HepG2 (cell line): ENCODE measurements at regions not wholly inside any gene's neighbourhood (a gene's known extent, or its start where the extent isn't known, plus 50 kb on each side); places are given as distances from the start of the nearest gene placed in this dataset.

Experiments used
- ATAC-seq: fragments of 200-7000 bp; cut with Tn5 transposase; 3 replicates; pipeline ENCODE4 v1.9.1; 2020; ENCODE audit warnings: mild to moderate bottlenecking, moderate library complexity
- BruUV-seq: library from RNA; stranded (reverse); fragments of 400-500 nt; replicated peaks from 2 replicates; lab custom pipeline; 2021; lab: Mats Ljungman, UMichigan
- CTCF ChIA-PET: fragments of 300-600 bp; formaldehyde crosslinking; extraction: SDS; loops from one replicate; lab custom pipeline; 2021; ENCODE audit warnings: low total read pairs, inconsistent platforms, low intra/inter-chr PET ratio; lab: Yijun Ruan, JAX
- POLR2A ChIA-PET: fragments of 350-600 bp; sonication (Branson Sonifier 250); formaldehyde crosslinking; loops from one replicate; lab custom pipeline; 2020; ENCODE audit warnings: antibody characterized with exemption, inconsistent platforms; lab: Yijun Ruan, JAX
- DNase-seq: peaks from one replicate; pipeline ENCODE4 v3.0.0-alpha.2; 2015; ENCODE audit warnings: low spot score
- FAIRE-seq: peaks from 3 replicates; lab custom pipeline; 2011; peaks lifted over from hg19 to GRCh38; lab: Jason Lieb, UNC
- H2AFZ ChIP-seq: one replicate; pipeline ENCODE4 v1.6.1; 2011; ENCODE audit warnings: low read length, inconsistent platforms
- H3K27ac ChIP-seq: fragments of 300-600 bp; 3 replicates; pipeline ENCODE4 v1.8.0; 2011; ENCODE audit warnings: mixed run types, mild to moderate bottlenecking, mixed read lengths, low read length, inconsistent platforms; ENCODE audit not compliant: insufficient read depth; ENCODE audit errors: extremely low read length
- H3K27me3 ChIP-seq, 2 experiments: fragments of 200-600 bp in 1 of 2; 2 replicates in 1 of 2; 3 replicates in 1 of 2; pipeline versions ENCODE4 v1.6.0 to v1.8.0; 2011; ENCODE audit warnings: low read length in 2 of 2, mild to moderate bottlenecking in 2 of 2, moderate library complexity in 2 of 2, inconsistent platforms in 1 of 2; ENCODE audit not compliant: insufficient read depth in 2 of 2, control insufficient read depth in 1 of 2
- H3K36me3 ChIP-seq, 2 experiments: fragments of 200-600 bp in 1 of 2; replicated peaks in 1 of 2; 2 replicates in 1 of 2; 3 replicates in 1 of 2; pipeline versions ENCODE4 v1.5.1 to v1.8.0; 2011; ENCODE audit warnings: low read length in 2 of 2, inconsistent platforms in 1 of 2; ENCODE audit not compliant: insufficient read depth in 2 of 2, control insufficient read depth in 1 of 2
- H3K4me1 ChIP-seq: 2 replicates; pipeline ENCODE4 v1.5.1; 2012; ENCODE audit warnings: low read length, inconsistent platforms; ENCODE audit not compliant: insufficient read depth
- H3K4me2 ChIP-seq: 2 replicates; pipeline ENCODE4 v1.6.0; 2011; ENCODE audit warnings: low read depth, low read length, inconsistent platforms
- H3K4me3 ChIP-seq, 3 experiments: fragments of 200-600 bp in 1 of 3; sonication (generic), shearing (Covaris generic) in 1 of 3; replicated peaks in 1 of 3; 2 replicates each; pipeline ENCODE4 v1.5.1; 2011 to 2016; ENCODE audit warnings: low read length in 3 of 3, inconsistent platforms in 2 of 3, low read depth in 2 of 3, mild to moderate bottlenecking in 2 of 3, control low read depth in 1 of 3, mixed read lengths in 1 of 3; ENCODE audit not compliant: insufficient read depth in 1 of 3
- H3K79me2 ChIP-seq: one replicate; pipeline ENCODE4 v1.6.1; 2011; ENCODE audit warnings: low read length, inconsistent platforms; ENCODE audit not compliant: insufficient read depth
- H3K9ac ChIP-seq: 2 replicates; pipeline ENCODE4 v1.6.0; 2011; ENCODE audit warnings: mild to moderate bottlenecking, low read depth, low read length, inconsistent platforms; ENCODE audit not compliant: insufficient read depth
- H3K9me3 ChIP-seq: 2 replicates; pipeline ENCODE4 v1.5.1; 2012; ENCODE audit warnings: mild to moderate bottlenecking, low read length
- H4K20me1 ChIP-seq: 2 replicates; pipeline ENCODE4 v1.6.0; 2011; ENCODE audit warnings: inconsistent platforms, mild to moderate bottlenecking, low read length, moderate library complexity; ENCODE audit not compliant: insufficient read depth
- MIXL1 ChIP-seq: IDR thresholded peaks from 2 replicates; pipeline ENCODE4 v1.6.1; 2016
- MLLT10 ChIP-seq: sonication (generic); formaldehyde crosslinking; IDR thresholded peaks from 2 replicates; pipeline ENCODE4 v1.4.0; 2020; ENCODE audit warnings: missing genetic modification reagents
- NCOA1 ChIP-seq: sonication (generic); formaldehyde crosslinking; IDR thresholded peaks from 2 replicates; pipeline ENCODE4 v1.9.0; 2021; ENCODE audit warnings: missing genetic modification reagents
- NKX3-1 ChIP-seq: sonication (generic); formaldehyde crosslinking; IDR thresholded peaks from 2 replicates; pipeline ENCODE4 v1.5.0; 2020; ENCODE audit warnings: missing genetic modification reagents
- POGZ ChIP-seq: sonication (generic); formaldehyde crosslinking; IDR thresholded peaks from 2 replicates; pipeline ENCODE4 v1.4.0; 2020; ENCODE audit warnings: mild to moderate bottlenecking, missing genetic modification reagents
- SMC3 ChIP-seq: IDR thresholded peaks from 2 replicates; pipeline ENCODE4 v1.6.1; 2011; ENCODE audit warnings: low read length, improper control_type of control experiment
- SUZ12 ChIP-seq: fragments of 150-350 bp; IDR thresholded peaks from 2 replicates; pipeline ENCODE4 v1.6.1; 2014; ENCODE audit warnings: low read depth, low read length
- TBP ChIP-seq: sonication (generic); formaldehyde crosslinking; IDR thresholded peaks from 2 replicates; pipeline ENCODE4 v1.5.0; 2020; ENCODE audit warnings: missing genetic modification reagents
- ZNF256 ChIP-seq: sonication (generic); formaldehyde crosslinking; conservative IDR thresholded peaks from 2 replicates; pipeline ENCODE4 v1.4.0; 2020; ENCODE audit warnings: missing genetic modification reagents
- ZNF737 ChIP-seq: sonication (generic); formaldehyde crosslinking; IDR thresholded peaks from 2 replicates; pipeline ENCODE4 v1.5.0; 2020; ENCODE audit warnings: missing genetic modification reagents, mild to moderate bottlenecking, borderline replicate concordance
- ZNF746 ChIP-seq: sonication (generic); formaldehyde crosslinking; IDR thresholded peaks from 2 replicates; pipeline ENCODE4 v1.8.0; 2022; ENCODE audit warnings: mild to moderate bottlenecking, missing genetic modification reagents
- WGBS: methylation state at CpG from one replicate; pipeline ENCODE4 v1.1.6; 2017; ENCODE audit warnings: low lambda C conversion rate; 5-methylcytosine and 5-hydroxymethylcytosine counted together
- in situ Hi-C: cut with HindIII; loops from 2 replicates; pipeline ENCODE4 v1.10.0; 2017; ENCODE audit warnings: low pct_unique_long_range_greater_than_20kb; ENCODE audit not compliant: extremely low pct_ligation_motif_present
- intact Hi-C: fragments of 100-400 bp; cut with micrococcal nuclease; formaldehyde crosslinking; loops from one replicate; pipeline ENCODE4 v1.10.0; 2022; ENCODE audit not compliant: unreplicated experiment
- TF ChIP-seq, protein P1 (sequence below), 2 experiments: fragments of 450-650 bp in 1 of 2; sonication (generic) in 1 of 2; formaldehyde crosslinking; IDR thresholded peaks; 2 replicates each; pipeline versions ENCODE4 v1.5.0 to v1.8.0; 2020 to 2022; ENCODE audit warnings: mild to moderate bottlenecking in 1 of 2, missing genetic modification reagents in 1 of 2
- TF ChIP-seq, protein P2 (sequence below): sonication (generic); formaldehyde crosslinking; IDR thresholded peaks from 2 replicates; pipeline ENCODE4 v1.5.1; 2020; ENCODE audit warnings: missing genetic modification reagents, mild to moderate bottlenecking, borderline replicate concordance
- TF ChIP-seq, protein P3 (sequence below): sonication (generic); formaldehyde crosslinking; IDR thresholded peaks from 2 replicates; pipeline ENCODE4 v1.5.0; 2020; ENCODE audit warnings: missing genetic modification reagents
- TF ChIP-seq, protein P4 (sequence below): sonication (generic); formaldehyde crosslinking; IDR thresholded peaks from 2 replicates; pipeline ENCODE4 v1.5.0; 2020; ENCODE audit warnings: missing genetic modification reagents
- TF ChIP-seq, protein P5 (sequence below): IDR thresholded peaks from 2 replicates; pipeline ENCODE4 v1.6.1; 2012; ENCODE audit warnings: low read depth, low read length, improper control_type of control experiment
- TF ChIP-seq, protein P6 (sequence below): sonication (generic); formaldehyde crosslinking; IDR thresholded peaks from 2 replicates; pipeline ENCODE4 v1.4.0; 2020; ENCODE audit warnings: missing genetic modification reagents

DNA sequence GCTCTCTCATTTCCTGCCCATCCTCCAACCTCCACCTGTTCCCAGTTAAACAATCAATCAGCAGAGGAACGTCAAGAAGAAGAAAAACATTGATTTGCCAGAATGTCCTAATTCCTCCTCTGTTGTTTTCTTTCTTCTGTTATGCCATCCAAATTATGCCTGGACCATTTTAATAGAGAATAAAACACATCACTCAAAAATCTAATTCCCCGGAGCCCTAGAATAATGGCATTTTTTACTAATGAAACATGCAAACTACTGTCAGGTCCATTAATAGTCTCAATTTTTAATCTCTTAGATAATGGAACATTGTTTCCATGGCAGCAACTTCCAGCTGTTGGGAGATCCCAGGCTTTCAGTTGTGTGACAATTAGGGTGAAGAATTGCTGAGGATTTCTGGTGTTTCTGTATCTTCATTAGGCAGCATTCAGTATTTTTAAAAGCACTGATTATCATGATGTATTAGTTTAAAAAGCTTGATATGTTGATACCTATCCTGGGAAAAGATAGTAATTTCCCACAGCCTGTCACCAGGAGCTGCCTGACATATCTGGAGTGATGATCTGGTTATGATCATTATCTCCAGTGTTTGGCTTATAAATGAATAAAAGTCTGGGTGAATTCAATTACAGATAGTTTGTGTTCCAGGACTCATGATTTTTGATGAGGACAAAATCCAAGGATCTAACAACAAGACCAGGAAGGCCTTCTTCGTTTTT, 209.8 kb downstream of the TPBG start:
- FAIRE-seq (no peak), DNase-seq (no peak), ATAC-seq (no peak)
- intact Hi-C loops (no loop called here), in situ Hi-C loops (no loop called here)
- Histone ChIP-seq H4K20me1 (no peaks in the 10 kb centered on the region), H3K27ac (no peak overlapping the region), H3K79me2 (no peaks in the 10 kb centered on the region), H3K9ac (no peak overlapping the region), H3K4me3 (no peak overlapping the region), H3K27me3 (peaks cover 0 to 4% of the 10 kb centered on the region in 2 experiments; a peak in 1 of 5 replicates), H3K4me2 (no peak overlapping the region), H2AFZ (no peak overlapping the region), H3K4me1 (no peaks in the 10 kb centered on the region), H3K9me3 (no peaks in the 10 kb centered on the region), H3K36me3 (no peaks in the 10 kb centered on the region)
- ChIA-PET POLR2A (no interaction called here), CTCF (no interaction called here)
- BruUV-seq, result no TSS peak
- WGBS, result 0% methylated on average over 3 of the region's 3 CpGs
- no peak for TF ChIP-seq ZNF737 (CRISPR knock-in tag)
- TF ChIP-seq NKX3-1 (CRISPR knock-in tag), result no peak
- TF ChIP-seq, protein P1, sequence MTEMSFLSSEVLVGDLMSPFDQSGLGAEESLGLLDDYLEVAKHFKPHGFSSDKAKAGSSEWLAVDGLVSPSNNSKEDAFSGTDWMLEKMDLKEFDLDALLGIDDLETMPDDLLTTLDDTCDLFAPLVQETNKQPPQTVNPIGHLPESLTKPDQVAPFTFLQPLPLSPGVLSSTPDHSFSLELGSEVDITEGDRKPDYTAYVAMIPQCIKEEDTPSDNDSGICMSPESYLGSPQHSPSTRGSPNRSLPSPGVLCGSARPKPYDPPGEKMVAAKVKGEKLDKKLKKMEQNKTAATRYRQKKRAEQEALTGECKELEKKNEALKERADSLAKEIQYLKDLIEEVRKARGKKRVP (CRISPR knock-in tag; IDR thresholded peaks at IDR 0.05), result no peak
- no peak for TF ChIP-seq MIXL1 (CRISPR knock-in tag)
- TF ChIP-seq ZNF256 (CRISPR knock-in tag), result no peak
- no peak for TF ChIP-seq ZNF746 (CRISPR knock-in tag)
- TF ChIP-seq MLLT10 (CRISPR knock-in tag), result no peak
- TF ChIP-seq, protein P2, sequence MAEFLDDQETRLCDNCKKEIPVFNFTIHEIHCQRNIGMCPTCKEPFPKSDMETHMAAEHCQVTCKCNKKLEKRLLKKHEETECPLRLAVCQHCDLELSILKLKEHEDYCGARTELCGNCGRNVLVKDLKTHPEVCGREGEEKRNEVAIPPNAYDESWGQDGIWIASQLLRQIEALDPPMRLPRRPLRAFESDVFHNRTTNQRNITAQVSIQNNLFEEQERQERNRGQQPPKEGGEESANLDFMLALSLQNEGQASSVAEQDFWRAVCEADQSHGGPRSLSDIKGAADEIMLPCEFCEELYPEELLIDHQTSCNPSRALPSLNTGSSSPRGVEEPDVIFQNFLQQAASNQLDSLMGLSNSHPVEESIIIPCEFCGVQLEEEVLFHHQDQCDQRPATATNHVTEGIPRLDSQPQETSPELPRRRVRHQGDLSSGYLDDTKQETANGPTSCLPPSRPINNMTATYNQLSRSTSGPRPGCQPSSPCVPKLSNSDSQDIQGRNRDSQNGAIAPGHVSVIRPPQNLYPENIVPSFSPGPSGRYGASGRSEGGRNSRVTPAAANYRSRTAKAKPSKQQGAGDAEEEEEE (CRISPR knock-in tag), result no peak
- TF ChIP-seq, protein P3, sequence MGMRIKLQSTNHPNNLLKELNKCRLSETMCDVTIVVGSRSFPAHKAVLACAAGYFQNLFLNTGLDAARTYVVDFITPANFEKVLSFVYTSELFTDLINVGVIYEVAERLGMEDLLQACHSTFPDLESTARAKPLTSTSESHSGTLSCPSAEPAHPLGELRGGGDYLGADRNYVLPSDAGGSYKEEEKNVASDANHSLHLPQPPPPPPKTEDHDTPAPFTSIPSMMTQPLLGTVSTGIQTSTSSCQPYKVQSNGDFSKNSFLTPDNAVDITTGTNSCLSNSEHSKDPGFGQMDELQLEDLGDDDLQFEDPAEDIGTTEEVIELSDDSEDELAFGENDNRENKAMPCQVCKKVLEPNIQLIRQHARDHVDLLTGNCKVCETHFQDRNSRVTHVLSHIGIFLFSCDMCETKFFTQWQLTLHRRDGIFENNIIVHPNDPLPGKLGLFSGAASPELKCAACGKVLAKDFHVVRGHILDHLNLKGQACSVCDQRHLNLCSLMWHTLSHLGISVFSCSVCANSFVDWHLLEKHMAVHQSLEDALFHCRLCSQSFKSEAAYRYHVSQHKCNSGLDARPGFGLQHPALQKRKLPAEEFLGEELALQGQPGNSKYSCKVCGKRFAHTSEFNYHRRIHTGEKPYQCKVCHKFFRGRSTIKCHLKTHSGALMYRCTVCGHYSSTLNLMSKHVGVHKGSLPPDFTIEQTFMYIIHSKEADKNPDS (CRISPR knock-in tag), result no peak
- TF ChIP-seq NCOA1 (CRISPR knock-in tag), result no peak
- TF ChIP-seq, protein P4, sequence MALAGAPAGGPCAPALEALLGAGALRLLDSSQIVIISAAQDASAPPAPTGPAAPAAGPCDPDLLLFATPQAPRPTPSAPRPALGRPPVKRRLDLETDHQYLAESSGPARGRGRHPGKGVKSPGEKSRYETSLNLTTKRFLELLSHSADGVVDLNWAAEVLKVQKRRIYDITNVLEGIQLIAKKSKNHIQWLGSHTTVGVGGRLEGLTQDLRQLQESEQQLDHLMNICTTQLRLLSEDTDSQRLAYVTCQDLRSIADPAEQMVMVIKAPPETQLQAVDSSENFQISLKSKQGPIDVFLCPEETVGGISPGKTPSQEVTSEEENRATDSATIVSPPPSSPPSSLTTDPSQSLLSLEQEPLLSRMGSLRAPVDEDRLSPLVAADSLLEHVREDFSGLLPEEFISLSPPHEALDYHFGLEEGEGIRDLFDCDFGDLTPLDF (CRISPR knock-in tag), result no peak
- TF ChIP-seq SUZ12, result no peak
- TF ChIP-seq POGZ, result no peak
- TF ChIP-seq, protein P5, sequence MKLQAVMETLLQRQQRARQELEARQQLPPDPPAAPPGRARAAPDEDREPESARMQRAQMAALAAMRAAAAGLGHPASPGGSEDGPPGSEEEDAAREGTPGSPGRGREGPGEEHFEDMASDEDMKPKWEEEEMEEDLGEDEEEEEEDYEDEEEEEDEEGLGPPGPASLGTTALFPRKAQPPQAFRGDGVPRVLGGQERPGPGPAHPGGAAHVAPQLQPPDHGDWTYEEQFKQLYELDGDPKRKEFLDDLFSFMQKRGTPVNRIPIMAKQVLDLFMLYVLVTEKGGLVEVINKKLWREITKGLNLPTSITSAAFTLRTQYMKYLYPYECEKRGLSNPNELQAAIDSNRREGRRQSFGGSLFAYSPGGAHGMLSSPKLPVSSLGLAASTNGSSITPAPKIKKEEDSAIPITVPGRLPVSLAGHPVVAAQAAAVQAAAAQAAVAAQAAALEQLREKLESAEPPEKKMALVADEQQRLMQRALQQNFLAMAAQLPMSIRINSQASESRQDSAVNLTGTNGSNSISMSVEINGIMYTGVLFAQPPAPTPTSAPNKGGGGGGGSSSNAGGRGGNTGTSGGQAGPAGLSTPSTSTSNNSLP, result no peak
- TF ChIP-seq, protein P6, sequence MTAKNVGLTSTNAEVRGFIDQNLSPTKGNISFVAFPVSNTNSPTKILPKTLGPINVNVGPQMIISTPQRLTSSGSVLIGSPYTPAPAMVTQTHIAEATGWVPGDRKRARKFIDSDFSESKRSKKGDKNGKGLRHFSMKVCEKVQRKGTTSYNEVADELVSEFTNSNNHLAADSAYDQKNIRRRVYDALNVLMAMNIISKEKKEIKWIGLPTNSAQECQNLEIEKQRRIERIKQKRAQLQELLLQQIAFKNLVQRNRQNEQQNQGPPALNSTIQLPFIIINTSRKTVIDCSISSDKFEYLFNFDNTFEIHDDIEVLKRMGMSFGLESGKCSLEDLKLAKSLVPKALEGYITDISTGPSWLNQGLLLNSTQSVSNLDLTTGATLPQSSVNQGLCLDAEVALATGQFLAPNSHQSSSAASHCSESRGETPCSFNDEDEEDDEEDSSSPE (CRISPR knock-in tag), result no peak
- no peak for TF ChIP-seq SMC3
- TF ChIP-seq TBP (CRISPR knock-in tag), result no peak
